ENCODE measurements at regions not wholly inside any gene's neighbourhood (a gene's known extent, or its start where the extent isn't known, plus 50 kb on each side); places are given as distances from the start of the nearest gene placed in this dataset.
A peak's percentile ranks its signal among the peaks of the same experiment; 100 is the strongest.

- H3K4me3 ChIP-seq (ENCODE audit: low read depth, low read length) = no peak overlapping the region
- in situ Hi-C loops (cut with HindIII; ENCODE audit: low pct_ligation_motif_present, low sequenced_read_pairs) = no loop called here
- TF ChIP-seq, protein P1, sequence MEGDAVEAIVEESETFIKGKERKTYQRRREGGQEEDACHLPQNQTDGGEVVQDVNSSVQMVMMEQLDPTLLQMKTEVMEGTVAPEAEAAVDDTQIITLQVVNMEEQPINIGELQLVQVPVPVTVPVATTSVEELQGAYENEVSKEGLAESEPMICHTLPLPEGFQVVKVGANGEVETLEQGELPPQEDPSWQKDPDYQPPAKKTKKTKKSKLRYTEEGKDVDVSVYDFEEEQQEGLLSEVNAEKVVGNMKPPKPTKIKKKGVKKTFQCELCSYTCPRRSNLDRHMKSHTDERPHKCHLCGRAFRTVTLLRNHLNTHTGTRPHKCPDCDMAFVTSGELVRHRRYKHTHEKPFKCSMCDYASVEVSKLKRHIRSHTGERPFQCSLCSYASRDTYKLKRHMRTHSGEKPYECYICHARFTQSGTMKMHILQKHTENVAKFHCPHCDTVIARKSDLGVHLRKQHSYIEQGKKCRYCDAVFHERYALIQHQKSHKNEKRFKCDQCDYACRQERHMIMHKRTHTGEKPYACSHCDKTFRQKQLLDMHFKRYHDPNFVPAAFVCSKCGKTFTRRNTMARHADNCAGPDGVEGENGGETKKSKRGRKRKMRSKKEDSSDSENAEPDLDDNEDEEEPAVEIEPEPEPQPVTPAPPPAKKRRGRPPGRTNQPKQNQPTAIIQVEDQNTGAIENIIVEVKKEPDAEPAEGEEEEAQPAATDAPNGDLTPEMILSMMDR (IDR thresholded peaks at IDR 0.05; ENCODE audit: low read depth, low read length, missing control alignments) = no peak
- no peaks in the 10 kb centered on the region for H3K36me3 ChIP-seq (replicated peaks)
- no peak for DNase-seq
- H3K27ac ChIP-seq = peak overlapping the region; percentile 5
- H3K27me3 ChIP-seq (replicated peaks) = no peaks in the 10 kb centered on the region
Measured at GRCh38 chr12:46553911-46554310, 181.3 kb upstream of the SLC38A2 start.

DNA sequence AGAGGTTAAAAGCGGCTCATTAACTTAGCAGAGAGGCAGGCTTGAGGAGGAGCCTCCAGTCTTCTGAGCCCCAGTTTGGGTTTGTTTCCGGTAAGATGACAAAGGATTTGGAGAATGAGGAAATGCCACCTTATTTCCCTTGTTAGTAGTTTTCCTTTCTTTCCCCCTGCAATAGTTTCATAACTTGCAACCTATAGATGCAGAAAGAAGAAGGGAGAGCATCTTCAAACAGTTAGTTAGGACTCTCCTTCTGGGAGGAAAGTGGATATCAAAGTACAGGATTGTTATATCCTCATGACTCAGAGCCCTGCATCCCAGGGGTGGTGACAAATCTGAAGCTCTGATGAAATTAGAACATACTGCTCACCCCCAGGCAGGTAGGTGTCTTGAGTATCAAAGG is 180.7 kb upstream of the SLC38A2 start:
- in situ Hi-C loops (cut with HindIII; ENCODE audit: low pct_ligation_motif_present, low sequenced_read_pairs) = no loop called here
- Histone ChIP-seq H3K27me3 (replicated peaks) (no peaks in the 10 kb centered on the region), H3K4me3 (ENCODE audit: low read depth, low read length) (no peak overlapping the region), H3K27ac (peak overlapping the region; percentile 21), H3K36me3 (replicated peaks) (no peaks in the 10 kb centered on the region)
- TF ChIP-seq, protein P1 (IDR thresholded peaks at IDR 0.05; ENCODE audit: low read depth, low read length, missing control alignments) = no peak
- DNase-seq = peak; percentile 74

DNA sequence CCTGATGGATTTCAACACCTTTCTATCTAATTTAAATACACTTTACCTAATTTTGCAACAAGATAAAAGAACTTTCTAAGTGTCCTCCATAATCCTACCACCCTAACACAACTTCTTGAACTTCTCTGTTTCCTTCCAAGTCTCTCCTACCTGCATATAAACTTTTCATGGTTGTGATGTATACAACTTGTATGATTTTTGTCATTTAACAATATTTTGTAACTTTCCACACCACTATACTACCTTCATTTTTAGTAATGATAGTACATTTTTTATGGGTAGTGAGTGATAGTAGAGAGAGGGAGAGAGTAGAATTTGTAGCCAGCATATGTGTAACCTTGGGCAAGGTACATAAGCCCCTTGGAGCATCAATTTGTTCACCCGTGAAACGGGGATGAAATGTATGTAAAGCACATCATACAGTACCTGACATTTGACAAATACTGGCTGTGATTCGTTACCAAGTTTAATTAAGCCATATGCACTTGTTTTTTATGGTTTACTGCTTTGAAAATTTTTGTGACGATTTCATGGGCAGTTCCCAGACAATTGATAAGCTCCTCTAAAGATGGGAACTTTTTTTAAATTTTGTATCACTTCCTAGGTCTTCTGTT is 177.8 kb upstream of the SLC38A2 start:
- no peak for DNase-seq
- in situ Hi-C loops (cut with HindIII; ENCODE audit: low pct_ligation_motif_present, low sequenced_read_pairs) = no loop called here
- H3K36me3 ChIP-seq (replicated peaks) = no peaks in the 10 kb centered on the region
- TF ChIP-seq, protein P1 (IDR thresholded peaks at IDR 0.05; ENCODE audit: low read depth, low read length, missing control alignments) = no peak
- no peaks in the 10 kb centered on the region for H3K27me3 ChIP-seq (replicated peaks)
- H3K27ac ChIP-seq = peak overlapping the region; percentile 95
- H3K4me3 ChIP-seq (ENCODE audit: low read depth, low read length) = no peak overlapping the region

- peak; percentile 86 for DNase-seq
- TF ChIP-seq, protein P1 (IDR thresholded peaks at IDR 0.05; ENCODE audit: low read depth, low read length, missing control alignments) = no peak
- Histone ChIP-seq H3K27me3 (replicated peaks) (no peaks in the 10 kb centered on the region), H3K36me3 (replicated peaks) (no peaks in the 10 kb centered on the region), H3K27ac (peak overlapping the region; percentile 95), H3K4me3 (ENCODE audit: low read depth, low read length) (no peak overlapping the region)
- in situ Hi-C loops (cut with HindIII; ENCODE audit: low pct_ligation_motif_present, low sequenced_read_pairs) = no loop called here
Measured at GRCh38 chr12:46549527-46550265, 177.1 kb upstream of the SLC38A2 start.

DNA sequence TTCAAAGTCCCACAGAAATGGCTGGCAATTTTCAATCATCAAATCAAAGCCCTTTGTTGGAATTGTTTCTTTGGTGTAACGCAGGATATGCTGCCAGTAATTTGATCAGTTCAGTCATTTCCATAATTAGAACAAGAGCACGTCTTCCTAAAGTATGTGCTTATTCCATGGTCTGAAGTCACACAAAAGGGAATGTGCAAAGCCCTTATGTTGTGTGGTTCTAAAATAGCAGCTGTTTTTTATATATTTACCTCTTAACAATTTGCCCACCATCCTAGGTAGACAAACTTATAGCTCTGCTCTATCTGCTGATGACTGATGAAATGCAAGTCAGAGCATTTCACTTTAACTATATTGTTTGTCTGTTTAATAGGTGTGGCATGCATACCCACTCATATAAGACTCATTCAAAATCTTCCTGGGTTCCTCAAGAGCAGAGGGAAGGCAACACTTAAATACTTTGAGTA is 176.1 kb upstream of the SLC38A2 start:
- Histone ChIP-seq H3K4me3 (ENCODE audit: low read depth, low read length) (no peak overlapping the region), H3K27me3 (replicated peaks) (no peaks in the 10 kb centered on the region), H3K27ac (peak overlapping the region; percentile 95), H3K36me3 (replicated peaks) (no peaks in the 10 kb centered on the region)
- TF ChIP-seq, protein P1 (IDR thresholded peaks at IDR 0.05; ENCODE audit: low read depth, low read length, missing control alignments) = no peak
- in situ Hi-C loops (cut with HindIII; ENCODE audit: low pct_ligation_motif_present, low sequenced_read_pairs) = no loop called here
- DNase-seq = no peak

All from brain microvascular endothelial cell (primary cell).